ENCODE measurements at regions not wholly inside any gene's neighbourhood (a gene's known extent, or its start where the extent isn't known, plus 50 kb on each side); places are given as distances from the start of the nearest gene placed in this dataset.

DNA sequence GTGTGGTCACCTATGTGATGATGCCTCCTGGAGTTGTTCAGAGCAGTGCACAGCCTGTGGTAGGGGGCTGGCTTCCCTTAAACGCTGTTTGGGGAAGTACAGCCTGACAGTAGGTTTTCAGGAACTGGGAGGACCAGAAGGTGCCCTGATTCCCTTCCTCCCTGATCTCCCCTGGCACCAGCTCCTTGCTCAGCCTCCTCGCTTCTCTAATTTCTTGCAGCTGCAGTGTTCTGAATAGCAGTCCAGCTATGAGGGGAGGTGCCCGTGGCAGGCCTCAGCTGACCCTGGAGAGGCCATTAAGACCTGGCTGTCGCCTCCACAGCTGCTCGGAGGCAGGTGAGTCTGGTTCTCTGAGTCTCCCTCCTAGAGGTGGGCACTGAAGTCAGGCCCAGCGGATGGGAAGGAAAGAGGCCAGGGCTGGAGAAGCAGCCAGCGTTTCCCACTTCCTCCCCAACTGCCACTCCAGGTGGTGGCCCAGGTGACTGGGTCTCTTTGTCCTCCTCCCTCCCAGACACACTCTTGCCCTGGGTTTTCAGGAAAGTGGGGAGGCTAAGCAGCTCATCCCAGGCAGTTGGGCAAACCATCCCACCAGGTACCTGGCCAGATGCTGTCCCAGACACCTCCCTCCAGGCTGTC is 52.0 kb upstream of the RPL11 start:
- no peak for DNase-seq (ENCODE audit: low read depth in 1 of 2, low spot score in 1 of 2)
- in situ Hi-C loops (cut with HindIII; ENCODE audit: low pct_unique_long_range_greater_than_20kb, low sequenced_read_pairs), result no loop called here
- no peak for TF ChIP-seq JUND (IDR thresholded peaks at IDR 0.05; ENCODE audit: low read depth)

- no peak for TF ChIP-seq JUND (IDR thresholded peaks at IDR 0.05; ENCODE audit: low read depth)
- in situ Hi-C loops (cut with HindIII; ENCODE audit: low pct_unique_long_range_greater_than_20kb, low sequenced_read_pairs), result no loop called here
- DNase-seq (ENCODE audit: low read depth in 1 of 2, low spot score in 1 of 2), result no peak
Observed at GRCh38 chr1:23638786-23639241, 52.8 kb upstream of the RPL11 start.

DNA sequence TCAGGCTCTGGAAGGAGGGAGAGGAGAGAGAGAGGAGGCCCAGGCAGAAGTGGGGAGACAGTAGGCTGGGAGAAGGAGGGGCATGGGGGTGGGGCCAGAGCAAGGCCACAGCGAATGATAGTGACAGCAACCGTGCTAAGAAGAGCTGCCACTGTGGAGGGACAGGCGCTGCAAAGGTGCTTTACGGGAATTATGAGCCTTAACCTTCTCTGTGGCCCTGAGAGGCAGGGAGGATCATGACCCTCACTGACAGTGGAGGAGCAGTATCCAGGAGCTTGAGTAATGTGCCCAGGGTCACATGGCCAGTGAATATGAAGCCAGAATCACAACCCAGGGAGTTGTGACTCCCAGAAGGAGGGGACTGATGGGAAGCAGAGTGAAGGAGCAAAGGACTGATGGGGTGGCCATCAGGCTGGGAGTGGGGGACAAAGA is 53.4 kb upstream of the RPL11 start:
- no peak for TF ChIP-seq JUND (IDR thresholded peaks at IDR 0.05; ENCODE audit: low read depth)
- no peak for DNase-seq (ENCODE audit: low read depth in 1 of 2, low spot score in 1 of 2)
- in situ Hi-C loops (cut with HindIII; ENCODE audit: low pct_unique_long_range_greater_than_20kb, low sequenced_read_pairs), result no loop called here

- no peak for TF ChIP-seq JUND (IDR thresholded peaks at IDR 0.05; ENCODE audit: low read depth)
- DNase-seq (ENCODE audit: low read depth in 1 of 2, low spot score in 1 of 2), result no peak
- in situ Hi-C loops (cut with HindIII; ENCODE audit: low pct_unique_long_range_greater_than_20kb, low sequenced_read_pairs), result no loop called here
Observed at GRCh38 chr1:23636009-23636408, 55.6 kb upstream of the RPL11 start.

DNA sequence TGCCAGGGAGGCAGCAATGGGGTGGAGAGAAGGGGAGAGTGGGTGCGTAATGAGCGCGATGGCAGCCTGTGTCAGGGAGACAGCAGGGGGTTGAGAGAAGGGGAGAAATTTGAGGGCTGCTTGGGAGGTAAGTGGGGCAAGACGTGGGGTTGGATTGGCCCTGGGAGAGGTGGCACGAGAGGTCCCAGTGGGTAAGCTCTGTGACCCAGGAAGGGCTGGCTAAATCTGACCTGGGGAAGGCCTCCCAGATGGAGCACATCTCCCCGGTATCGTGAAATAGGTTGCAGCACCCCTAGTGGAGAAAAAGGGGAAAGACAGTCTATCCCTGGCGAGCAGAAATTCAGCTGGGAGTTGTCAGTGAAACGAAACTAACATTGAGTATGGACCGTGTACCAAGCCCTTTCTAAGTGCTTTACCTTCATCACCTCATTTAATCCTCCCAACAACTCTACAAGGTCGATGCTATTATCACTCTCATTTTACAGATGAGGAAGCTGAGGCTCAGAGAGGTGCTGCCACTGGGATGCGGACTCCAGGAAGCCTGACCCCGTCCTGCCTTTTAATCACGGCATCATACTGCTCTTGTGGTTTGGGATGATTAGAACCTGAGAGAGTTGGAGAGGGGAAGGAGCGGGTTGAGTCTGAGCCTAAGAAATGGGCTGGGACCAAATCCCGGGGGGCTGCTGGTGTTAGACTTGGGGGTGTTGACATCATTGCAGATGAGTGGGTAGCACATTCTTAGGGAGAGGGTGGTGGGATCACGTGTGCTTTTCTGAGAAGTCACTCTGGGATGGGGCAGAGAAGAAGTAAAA is 56.6 kb upstream of the RPL11 start:
- TF ChIP-seq JUND (IDR thresholded peaks at IDR 0.05; ENCODE audit: low read depth), result no peak
- DNase-seq (ENCODE audit: low read depth in 1 of 2, low spot score in 1 of 2), result peak; percentile 59 to 78
- in situ Hi-C loops (cut with HindIII; ENCODE audit: low pct_unique_long_range_greater_than_20kb, low sequenced_read_pairs), result no loop called here

DNA sequence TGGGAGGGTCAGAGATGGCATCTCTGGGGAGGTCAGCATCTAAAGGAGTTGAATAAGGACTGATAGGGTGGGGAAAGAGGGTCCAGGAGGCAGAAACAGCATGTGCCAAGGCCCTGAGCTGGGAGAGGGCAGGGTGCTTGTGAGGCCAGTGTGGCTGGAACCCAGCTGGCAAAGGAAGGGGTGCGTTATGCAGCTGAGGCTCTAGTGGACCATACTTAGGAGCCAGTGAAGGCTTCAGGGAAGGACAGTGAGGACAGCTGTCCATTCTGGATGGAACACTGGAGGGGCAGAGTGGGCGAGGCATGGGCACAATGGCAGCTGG is 57.1 kb upstream of the RPL11 start:
- in situ Hi-C loops (cut with HindIII; ENCODE audit: low pct_unique_long_range_greater_than_20kb, low sequenced_read_pairs), result no loop called here
- no peak for TF ChIP-seq JUND (IDR thresholded peaks at IDR 0.05; ENCODE audit: low read depth)
- no peak for DNase-seq (ENCODE audit: low read depth in 1 of 2, low spot score in 1 of 2)

DNA sequence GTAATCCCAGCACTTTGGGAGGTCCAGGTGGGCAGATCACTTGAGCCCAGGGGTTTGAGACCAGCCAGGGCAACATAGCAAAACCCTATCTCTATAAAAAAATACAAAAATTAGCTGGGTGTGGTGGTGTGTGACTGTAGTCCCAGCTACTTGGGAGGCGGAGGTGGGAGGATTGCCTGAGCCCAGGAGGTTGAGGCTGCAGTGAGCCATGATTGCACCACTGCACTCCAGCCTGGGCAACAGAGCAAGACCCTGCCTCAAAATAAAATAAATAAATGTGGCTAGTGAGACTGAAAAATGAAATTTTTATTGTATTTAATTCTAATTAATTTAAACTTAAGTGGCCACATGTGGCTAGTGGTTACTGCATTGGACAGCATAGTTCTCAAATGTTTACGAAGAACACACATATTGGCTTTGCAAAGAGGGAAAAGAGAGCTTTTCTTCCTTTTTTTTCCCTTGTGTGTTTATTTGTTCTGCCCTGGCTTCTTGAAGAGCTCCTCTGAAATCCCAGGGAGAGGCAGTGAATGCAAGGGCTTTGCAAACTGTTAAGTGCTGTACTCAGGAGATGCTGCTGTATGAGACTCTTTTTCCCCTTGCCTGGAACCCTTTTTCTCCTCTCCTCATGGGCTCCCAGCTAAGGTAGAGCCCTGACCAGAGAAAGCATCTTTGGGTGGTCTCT is 59.0 kb upstream of the RPL11 start:
- no peak for DNase-seq (ENCODE audit: low read depth in 1 of 2, low spot score in 1 of 2)
- no peak for TF ChIP-seq JUND (IDR thresholded peaks at IDR 0.05; ENCODE audit: low read depth)
- in situ Hi-C loops (cut with HindIII; ENCODE audit: low pct_unique_long_range_greater_than_20kb, low sequenced_read_pairs), result no loop called here

- in situ Hi-C loops (cut with HindIII; ENCODE audit: low pct_unique_long_range_greater_than_20kb, low sequenced_read_pairs), result no loop called here
- no peak for TF ChIP-seq JUND (IDR thresholded peaks at IDR 0.05; ENCODE audit: low read depth)
- no peak for DNase-seq (ENCODE audit: low read depth in 1 of 2, low spot score in 1 of 2)
Observed at GRCh38 chr1:23629708-23630290, 61.8 kb upstream of the RPL11 start.

GRCh38 chr1:23628951-23629387 is 62.6 kb upstream of the RPL11 start:
- no peak for DNase-seq (ENCODE audit: low read depth in 1 of 2, low spot score in 1 of 2)
- no peak for TF ChIP-seq JUND (IDR thresholded peaks at IDR 0.05; ENCODE audit: low read depth)
- in situ Hi-C loops (cut with HindIII; ENCODE audit: low pct_unique_long_range_greater_than_20kb, low sequenced_read_pairs), result no loop called here

GRCh38 chr1:23627069-23627735 is 64.4 kb upstream of the RPL11 start:
- DNase-seq (ENCODE audit: low read depth in 1 of 2, low spot score in 1 of 2), result no peak
- in situ Hi-C loops (cut with HindIII; ENCODE audit: low pct_unique_long_range_greater_than_20kb, low sequenced_read_pairs), result no loop called here
- TF ChIP-seq JUND (IDR thresholded peaks at IDR 0.05; ENCODE audit: low read depth), result no peak

DNA sequence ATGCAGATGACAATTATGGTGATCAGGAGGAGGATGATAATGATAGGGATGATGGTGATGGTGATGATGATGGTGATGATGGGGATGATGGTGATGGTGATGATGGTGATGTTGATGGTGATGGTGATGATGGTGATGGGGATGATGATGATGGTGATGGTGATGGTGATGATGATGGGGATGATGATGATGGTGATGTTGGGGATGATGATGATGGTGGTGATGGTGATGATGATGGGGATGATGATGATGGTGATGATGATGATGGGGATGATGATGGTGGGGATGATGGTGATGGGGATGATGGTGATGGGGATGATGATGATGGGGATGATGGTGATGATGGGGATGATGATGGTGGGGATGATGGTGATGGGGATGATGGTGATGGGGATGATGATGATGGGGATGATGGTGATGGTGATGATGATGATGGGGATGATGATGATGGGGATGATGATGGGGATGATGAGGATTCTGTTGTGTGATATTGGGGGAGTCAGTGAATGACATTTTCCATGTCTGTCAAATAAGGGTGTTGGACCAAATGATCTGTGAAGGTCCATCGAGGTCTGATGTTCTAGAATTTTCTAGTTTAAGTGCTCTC is 65.6 kb upstream of the RPL11 start:
- TF ChIP-seq JUND (IDR thresholded peaks at IDR 0.05; ENCODE audit: low read depth), result no peak

DNA sequence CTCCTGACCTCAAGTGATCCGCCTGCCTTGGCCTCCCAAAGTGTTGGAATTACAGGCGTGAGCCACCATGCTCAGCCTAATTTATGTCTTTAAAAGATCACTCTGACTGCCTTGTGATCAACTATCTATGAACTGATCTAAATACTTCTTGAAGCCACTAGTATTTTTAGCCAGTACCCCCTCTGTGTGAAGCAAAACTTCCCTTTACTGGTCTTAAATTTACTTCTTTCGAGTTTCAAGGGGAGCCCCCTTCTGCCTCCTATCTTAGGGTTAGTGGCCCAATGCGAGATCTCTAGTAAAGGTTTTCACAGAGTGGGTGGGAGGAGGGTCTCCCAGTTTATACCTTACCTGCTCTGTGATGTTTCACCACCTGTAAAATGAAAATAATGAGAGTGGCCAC is 66.1 kb upstream of the RPL11 start:
- TF ChIP-seq JUND (IDR thresholded peaks at IDR 0.05; ENCODE audit: low read depth), result no peak
- in situ Hi-C loops (cut with HindIII; ENCODE audit: low pct_unique_long_range_greater_than_20kb, low sequenced_read_pairs), result no loop called here
- no peak for DNase-seq (ENCODE audit: low read depth in 1 of 2, low spot score in 1 of 2)

More for the DNA sequence above, 65.6 kb upstream of the RPL11 start:
- DNase-seq (ENCODE audit: low read depth in 1 of 2, low spot score in 1 of 2), result no peak
- in situ Hi-C loops (cut with HindIII; ENCODE audit: low pct_unique_long_range_greater_than_20kb, low sequenced_read_pairs), result no loop called here
